ENCODE measurements at regions not wholly inside any gene's neighbourhood (a gene's known extent, or its start where the extent isn't known, plus 50 kb on each side); places are given as distances from the start of the nearest gene placed in this dataset.

DNA sequence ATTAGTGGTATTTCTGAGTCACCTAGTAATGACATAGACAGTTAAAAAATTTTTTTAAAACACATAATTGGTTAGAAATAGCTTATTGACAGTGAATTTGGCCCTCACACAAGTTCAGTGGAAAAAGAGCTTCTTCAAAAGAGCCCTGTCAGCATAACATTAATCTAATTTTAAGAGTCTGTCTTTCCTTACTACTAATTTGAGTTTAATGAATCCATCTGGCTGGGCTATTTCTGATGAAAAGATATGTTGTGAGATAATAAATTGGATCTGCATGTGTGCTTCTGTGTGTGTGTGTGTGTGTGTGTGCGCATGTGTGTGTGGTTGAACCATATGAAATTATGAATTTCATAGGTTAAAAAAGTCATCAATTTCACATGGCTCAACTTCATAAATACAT, 1045.2 kb downstream of the FLRT2 start:
- no peaks in the 10 kb centered on the region for H3K27me3 Mint-ChIP-seq (ENCODE audit: insufficient read depth)
- Histone ChIP-seq H3K4me1 (ENCODE audit: control insufficient read depth, insufficient read depth, low read length) (no peaks in the 10 kb centered on the region), H3K9ac (ENCODE audit: extremely low read depth, low read length, poor library complexity, severe bottlenecking) (no peak overlapping the region), H3K27ac (ENCODE audit: low read depth, low read length) (no peak overlapping the region), H3K4me3 (ENCODE audit: low read length) (no peak overlapping the region), H3K27me3 (ENCODE audit: control insufficient read depth, insufficient read depth, low read length, poor library complexity, severe bottlenecking) (no peaks in the 10 kb centered on the region), H3K9me3 (ENCODE audit: control insufficient read depth, low read length) (no peaks in the 10 kb centered on the region), H3K36me3 (ENCODE audit: control insufficient read depth, insufficient read depth, low read length) (no peaks in the 10 kb centered on the region)
- peaks cover 9% of the 10 kb centered on the region for H3K9me3 Mint-ChIP-seq
- no peaks in the 10 kb centered on the region for H3K36me3 Mint-ChIP-seq (ENCODE audit: low read depth)
- DNase-seq = no peak
- no CpG with 5 or more reads among the region's 1 CpG for WGBS, 2 experiments (ENCODE audit: insufficient coverage in 1 of 2, insufficient read length in 1 of 2)
- TF ChIP-seq, protein P1, sequence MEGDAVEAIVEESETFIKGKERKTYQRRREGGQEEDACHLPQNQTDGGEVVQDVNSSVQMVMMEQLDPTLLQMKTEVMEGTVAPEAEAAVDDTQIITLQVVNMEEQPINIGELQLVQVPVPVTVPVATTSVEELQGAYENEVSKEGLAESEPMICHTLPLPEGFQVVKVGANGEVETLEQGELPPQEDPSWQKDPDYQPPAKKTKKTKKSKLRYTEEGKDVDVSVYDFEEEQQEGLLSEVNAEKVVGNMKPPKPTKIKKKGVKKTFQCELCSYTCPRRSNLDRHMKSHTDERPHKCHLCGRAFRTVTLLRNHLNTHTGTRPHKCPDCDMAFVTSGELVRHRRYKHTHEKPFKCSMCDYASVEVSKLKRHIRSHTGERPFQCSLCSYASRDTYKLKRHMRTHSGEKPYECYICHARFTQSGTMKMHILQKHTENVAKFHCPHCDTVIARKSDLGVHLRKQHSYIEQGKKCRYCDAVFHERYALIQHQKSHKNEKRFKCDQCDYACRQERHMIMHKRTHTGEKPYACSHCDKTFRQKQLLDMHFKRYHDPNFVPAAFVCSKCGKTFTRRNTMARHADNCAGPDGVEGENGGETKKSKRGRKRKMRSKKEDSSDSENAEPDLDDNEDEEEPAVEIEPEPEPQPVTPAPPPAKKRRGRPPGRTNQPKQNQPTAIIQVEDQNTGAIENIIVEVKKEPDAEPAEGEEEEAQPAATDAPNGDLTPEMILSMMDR (conservative IDR thresholded peaks at IDR 0.05) = no peak
- H3K4me1 Mint-ChIP-seq = no peaks in the 10 kb centered on the region
- no peak overlapping the region for H3K27ac Mint-ChIP-seq
- H3K4me3 Mint-ChIP-seq = no peak overlapping the region

DNA sequence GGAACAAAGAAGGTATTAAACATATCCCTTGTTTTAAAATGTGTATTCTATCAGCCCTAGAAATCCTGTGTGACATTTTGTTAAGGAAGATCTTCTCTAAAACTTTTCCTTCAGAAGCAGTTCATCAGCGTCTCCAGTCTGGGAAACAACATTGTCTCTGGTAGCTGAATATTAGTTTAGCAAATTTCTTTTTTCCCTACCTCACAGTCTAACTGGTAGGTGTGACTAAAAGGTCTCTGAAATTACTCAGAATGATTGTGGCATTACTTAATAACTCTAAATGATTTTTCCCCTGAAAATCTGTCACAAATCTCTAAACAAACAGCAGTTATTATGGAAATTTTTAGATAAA, 1044.8 kb downstream of the FLRT2 start:
- H3K4me3 ChIP-seq (ENCODE audit: low read length) = no peak overlapping the region
- peaks cover 13% of the 10 kb centered on the region for H3K9me3 Mint-ChIP-seq
- TF ChIP-seq, protein P1 (conservative IDR thresholded peaks at IDR 0.05) = no peak
- no peaks in the 10 kb centered on the region for H3K9me3 ChIP-seq (ENCODE audit: control insufficient read depth, low read length)
- H3K36me3 Mint-ChIP-seq (ENCODE audit: low read depth) = no peaks in the 10 kb centered on the region
- H3K36me3 ChIP-seq (ENCODE audit: control insufficient read depth, insufficient read depth, low read length) = no peaks in the 10 kb centered on the region
- H3K4me1 ChIP-seq (ENCODE audit: control insufficient read depth, insufficient read depth, low read length) = no peaks in the 10 kb centered on the region
- H3K4me1 Mint-ChIP-seq = no peaks in the 10 kb centered on the region
- H3K27ac ChIP-seq (ENCODE audit: low read depth, low read length) = no peak overlapping the region
- no peak overlapping the region for H3K27ac Mint-ChIP-seq
- H3K4me3 Mint-ChIP-seq = no peak overlapping the region
- no peak for DNase-seq
- 100% methylated on average over 1 of the region's 1 CpG; no CpG with 5 or more reads in 1 of the 2 experiments for WGBS, 2 experiments (ENCODE audit: insufficient coverage in 1 of 2, insufficient read length in 1 of 2)
- no peaks in the 10 kb centered on the region for H3K27me3 Mint-ChIP-seq (ENCODE audit: insufficient read depth)
- H3K9ac ChIP-seq (ENCODE audit: extremely low read depth, low read length, poor library complexity, severe bottlenecking) = no peak overlapping the region
- H3K27me3 ChIP-seq (ENCODE audit: control insufficient read depth, insufficient read depth, low read length, poor library complexity, severe bottlenecking) = no peaks in the 10 kb centered on the region

DNA sequence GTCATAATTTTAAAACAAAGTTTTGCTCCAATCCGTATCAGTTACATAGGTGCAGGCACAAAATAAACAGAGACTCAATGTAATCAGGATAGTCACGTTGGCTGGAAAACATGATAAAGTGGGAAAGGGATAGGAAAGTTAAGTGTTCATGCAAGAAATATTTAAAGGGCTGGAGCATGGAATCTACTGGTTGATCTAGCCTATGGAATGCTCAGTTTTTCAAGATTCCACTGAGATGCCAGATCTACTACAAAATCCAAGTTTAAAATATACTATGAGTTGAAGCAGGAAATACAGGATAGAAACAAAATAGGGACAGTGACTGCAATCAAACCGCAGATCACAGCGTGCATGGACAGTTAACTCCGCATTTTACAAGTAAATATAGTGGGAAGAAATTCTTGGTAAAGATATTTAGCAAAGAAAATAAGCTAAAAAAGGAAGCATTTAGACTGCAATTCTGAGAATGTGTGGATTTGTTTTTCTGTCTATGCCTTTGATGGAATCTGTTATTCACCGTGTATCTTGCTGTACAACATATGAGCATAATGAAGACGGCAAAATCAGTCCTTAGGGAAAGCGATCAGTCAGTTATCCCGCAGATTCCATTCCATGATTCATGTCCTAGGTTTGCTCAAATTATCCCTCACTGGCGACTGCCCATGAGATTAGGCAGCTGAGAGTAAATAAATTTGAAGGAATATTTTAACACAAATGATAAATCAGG, 1044.3 kb downstream of the FLRT2 start:
- WGBS, 2 experiments (ENCODE audit: insufficient coverage in 1 of 2, insufficient read length in 1 of 2) = 90 to 93% methylated on average over 8 to 10 of the region's 10 CpGs
- Histone ChIP-seq H3K9ac (ENCODE audit: extremely low read depth, low read length, poor library complexity, severe bottlenecking) (no peak overlapping the region), H3K9me3 (ENCODE audit: control insufficient read depth, low read length) (no peaks in the 10 kb centered on the region), H3K4me1 (ENCODE audit: control insufficient read depth, insufficient read depth, low read length) (no peaks in the 10 kb centered on the region), H3K4me3 (ENCODE audit: low read length) (no peak overlapping the region), H3K27me3 (ENCODE audit: control insufficient read depth, insufficient read depth, low read length, poor library complexity, severe bottlenecking) (no peaks in the 10 kb centered on the region), H3K27ac (ENCODE audit: low read depth, low read length) (no peak overlapping the region), H3K36me3 (ENCODE audit: control insufficient read depth, insufficient read depth, low read length) (no peaks in the 10 kb centered on the region)
- no peaks in the 10 kb centered on the region for H3K36me3 Mint-ChIP-seq (ENCODE audit: low read depth)
- no peak overlapping the region for H3K4me3 Mint-ChIP-seq
- TF ChIP-seq, protein P1 (conservative IDR thresholded peaks at IDR 0.05) = no peak
- H3K27ac Mint-ChIP-seq = no peak overlapping the region
- H3K27me3 Mint-ChIP-seq (ENCODE audit: insufficient read depth) = no peaks in the 10 kb centered on the region
- no peaks in the 10 kb centered on the region for H3K4me1 Mint-ChIP-seq
- no peak for DNase-seq
- peaks cover 13% of the 10 kb centered on the region for H3K9me3 Mint-ChIP-seq

All from endodermal cell (in vitro differentiated cells).